Osteocyte (in vitro differentiated cells): ENCODE measurements at regions not wholly inside any gene's neighbourhood (a gene's known extent, or its start where the extent isn't known, plus 50 kb on each side); places are given as distances from the start of the nearest gene placed in this dataset.
A peak's percentile ranks its signal among the peaks of the same experiment; 100 is the strongest.

ENCODE experiments used
- DNase-seq: peaks from one replicate; pipeline ENCODE4 v3.0.0; 2021; ENCODE audit warnings: mixed read lengths; ENCODE audit not compliant: unreplicated experiment; ENCODE audit errors: extremely low spot score
- H3K27ac Mint-ChIP-seq: one replicate; pipeline ENCODE4 v1.8.0; 2021; ENCODE audit warnings: mild to moderate bottlenecking, mixed read lengths; ENCODE audit not compliant: unreplicated experiment
- H3K27me3 Mint-ChIP-seq: one replicate; pipeline ENCODE4 v1.8.0; 2021; ENCODE audit warnings: mixed read lengths; ENCODE audit not compliant: unreplicated experiment
- H3K36me3 Mint-ChIP-seq: one replicate; pipeline ENCODE4 v1.8.0; 2021; ENCODE audit warnings: mixed read lengths; ENCODE audit not compliant: unreplicated experiment
- H3K4me1 Mint-ChIP-seq: one replicate; pipeline ENCODE4 v1.8.0; 2021; ENCODE audit warnings: mixed read lengths; ENCODE audit not compliant: unreplicated experiment
- H3K4me3 Mint-ChIP-seq: one replicate; pipeline ENCODE4 v1.8.0; 2021; ENCODE audit warnings: mild to moderate bottlenecking, moderate library complexity, mixed read lengths; ENCODE audit not compliant: unreplicated experiment
- H3K9me3 Mint-ChIP-seq: one replicate; pipeline ENCODE4 v1.8.0; 2021; ENCODE audit warnings: mixed read lengths; ENCODE audit not compliant: unreplicated experiment
- CTCF ChIP-seq: fragments of 200-600 bp; sonication (generic); IDR thresholded peaks from 2 replicates; pipeline ENCODE4 v1.5.0; 2021; ENCODE audit warnings: antibody characterized with exemption, mild to moderate bottlenecking, moderate library complexity

GRCh38 chr22:47569389-47570299 lies 807.2 kb downstream of the TBC1D22A start:
- TF ChIP-seq CTCF = no peak
- Mint-ChIP-seq H3K9me3 (peaks cover 48% of the 10 kb centered on the region), H3K4me3 (no peak overlapping the region), H3K27ac (no peak overlapping the region), H3K27me3 (no peaks in the 10 kb centered on the region), H3K36me3 (no peaks in the 10 kb centered on the region), H3K4me1 (no peaks in the 10 kb centered on the region)
- DNase-seq = peak; percentile 72

GRCh38 chr22:47568700-47569099 lies 806.2 kb downstream of the TBC1D22A start:
- no peak for TF ChIP-seq CTCF
- no peak overlapping the region for H3K27ac Mint-ChIP-seq
- peaks cover 47% of the 10 kb centered on the region for H3K9me3 Mint-ChIP-seq
- peak; percentile 48 for DNase-seq
- H3K4me3 Mint-ChIP-seq = no peak overlapping the region
- no peaks in the 10 kb centered on the region for H3K27me3 Mint-ChIP-seq
- H3K4me1 Mint-ChIP-seq = no peaks in the 10 kb centered on the region
- no peaks in the 10 kb centered on the region for H3K36me3 Mint-ChIP-seq

- Mint-ChIP-seq H3K36me3 (no peaks in the 10 kb centered on the region), H3K4me1 (no peaks in the 10 kb centered on the region), H3K27ac (no peak overlapping the region), H3K4me3 (no peak overlapping the region), H3K9me3 (peaks cover 44% of the 10 kb centered on the region), H3K27me3 (no peaks in the 10 kb centered on the region)
- no peak for TF ChIP-seq CTCF
- DNase-seq = peak; percentile 79
Measured at GRCh38 chr22:47567126-47568090, 805.0 kb downstream of the TBC1D22A start.

GRCh38 chr22:47566491-47566890 lies 804.0 kb downstream of the TBC1D22A start:
- no peak for DNase-seq
- Mint-ChIP-seq H3K4me3 (no peak overlapping the region), H3K9me3 (peaks cover 38% of the 10 kb centered on the region), H3K36me3 (no peaks in the 10 kb centered on the region), H3K27ac (no peak overlapping the region), H3K27me3 (no peaks in the 10 kb centered on the region), H3K4me1 (no peaks in the 10 kb centered on the region)
- TF ChIP-seq CTCF = no peak
